ENCODE measurements at regions not wholly inside any gene's neighbourhood (a gene's known extent, or its start where the extent isn't known, plus 50 kb on each side); places are given as distances from the start of the nearest gene placed in this dataset.

- ChIA-PET RAD21 (ENCODE audit: low non-redundant PET in 1 of 2, low total read pairs in 2 of 2, uncharacterized antibody in 2 of 2, unreplicated experiment in 2 of 2) (no interaction called here), POLR2A (no interaction called here), CTCF (no interaction called here)
- no peak overlapping the region for H3K4me3 ChIP-seq (replicated peaks in 1 of 2; ENCODE audit: low read depth in 1 of 2, low read length in 2 of 2)
- no peak overlapping the region for H3K9ac ChIP-seq (ENCODE audit: low read length)
- no peak overlapping the region for H2AFZ ChIP-seq (ENCODE audit: low read depth, low read length, poor library complexity, severe bottlenecking)
- no peaks in the 10 kb centered on the region for H3K79me2 ChIP-seq (ENCODE audit: insufficient read depth, low read length)
- intact Hi-C loops (cut with micrococcal nuclease) = no loop called here
- no peaks in the 10 kb centered on the region for H3K27me3 ChIP-seq (ENCODE audit: insufficient read depth, low read length)
- BruUV-seq (replicated peaks) = no TSS peak
- ATAC-seq (no peak), DNase-seq (ENCODE audit: low read depth, low spot score) (no peak)
- TF ChIP-seq CBX3 (IDR thresholded peaks at IDR 0.05; ENCODE audit: low read depth) = no peak
- no peak for TF ChIP-seq ZFX (IDR thresholded peaks at IDR 0.05)
- TF ChIP-seq EZH2 (IDR thresholded peaks at IDR 0.05) = no peak
- TF ChIP-seq SIN3A (IDR thresholded peaks at IDR 0.05; ENCODE audit: low read depth) = no peak
- TF ChIP-seq ELF1 (IDR thresholded peaks at IDR 0.05; ENCODE audit: borderline replicate concordance, low read depth) = no peak
- TF ChIP-seq POLR2AphosphoS5 (IDR thresholded peaks at IDR 0.05; ENCODE audit: low read depth, low read length) = no peak
- TF ChIP-seq TCF7L2 (IDR thresholded peaks at IDR 0.05; ENCODE audit: borderline replicate concordance, extremely low read depth, insufficient read depth, insufficient read length) = no peak
- no peak for TF ChIP-seq YY1 (IDR thresholded peaks at IDR 0.05; ENCODE audit: extremely low read depth, insufficient replicate concordance, low read depth, low read length)
- TF ChIP-seq EGR1 (IDR thresholded peaks at IDR 0.05; ENCODE audit: low read depth) = no peak
- no peak for TF ChIP-seq FOSL1 (IDR thresholded peaks at IDR 0.05; ENCODE audit: low read depth)
- no peak for TF ChIP-seq CEBPB (IDR thresholded peaks at IDR 0.05; ENCODE audit: low read depth)
- no peaks in the 10 kb centered on the region for H3K9me2 ChIP-seq (ENCODE audit: insufficient read depth)
- no peaks in the 10 kb centered on the region for H3K36me3 ChIP-seq (ENCODE audit: control insufficient read depth in 1 of 2, insufficient read depth in 2 of 2, low read length in 2 of 2)
- H3K4me1 ChIP-seq (ENCODE audit: control insufficient read depth in 1 of 2, insufficient read depth in 2 of 2, low read length in 2 of 2) = no peaks in the 10 kb centered on the region
- H3K27ac ChIP-seq (ENCODE audit: low read depth, low read length) = no peak overlapping the region
- H3K9me3 ChIP-seq (ENCODE audit: control insufficient read depth in 1 of 2, insufficient read depth in 1 of 2, low read depth in 1 of 2, low read length in 2 of 2) = peaks cover 0 to 6% of the 10 kb centered on the region in 2 experiments; a peak in 1 of 4 replicates
- H3K4me2 ChIP-seq (ENCODE audit: low read length) = no peak overlapping the region
- no peaks in the 10 kb centered on the region for H4K20me1 ChIP-seq (ENCODE audit: insufficient read depth)
Observed at GRCh38 chr13:88541994-88542393, 870.8 kb downstream of the SLITRK5 start.

- Histone ChIP-seq H2AFZ (ENCODE audit: low read depth, low read length, poor library complexity, severe bottlenecking) (no peak overlapping the region), H3K27ac (ENCODE audit: low read depth, low read length) (no peak overlapping the region), H3K4me2 (ENCODE audit: low read length) (no peak overlapping the region), H3K79me2 (ENCODE audit: insufficient read depth, low read length) (no peaks in the 10 kb centered on the region), H3K4me1 (ENCODE audit: control insufficient read depth in 1 of 2, insufficient read depth in 2 of 2, low read length in 2 of 2) (no peaks in the 10 kb centered on the region), H3K9me3 (ENCODE audit: control insufficient read depth in 1 of 2, insufficient read depth in 1 of 2, low read depth in 1 of 2, low read length in 2 of 2) (peaks cover 0 to 6% of the 10 kb centered on the region in 2 experiments; a peak in 1 of 4 replicates), H3K36me3 (ENCODE audit: control insufficient read depth in 1 of 2, insufficient read depth in 2 of 2, low read length in 2 of 2) (no peaks in the 10 kb centered on the region), H4K20me1 (ENCODE audit: insufficient read depth) (no peaks in the 10 kb centered on the region), H3K9me2 (ENCODE audit: insufficient read depth) (no peaks in the 10 kb centered on the region), H3K4me3 (replicated peaks in 1 of 2; ENCODE audit: low read depth in 1 of 2, low read length in 2 of 2) (no peak overlapping the region), H3K27me3 (ENCODE audit: insufficient read depth, low read length) (no peaks in the 10 kb centered on the region), H3K9ac (ENCODE audit: low read length) (no peak overlapping the region)
- RAD21 ChIA-PET (ENCODE audit: low non-redundant PET in 1 of 2, low total read pairs in 2 of 2, uncharacterized antibody in 2 of 2, unreplicated experiment in 2 of 2) = no interaction called here
- intact Hi-C loops (cut with micrococcal nuclease) = no loop called here
- POLR2A ChIA-PET = no interaction called here
- CTCF ChIA-PET = no interaction called here
- no peak for ATAC-seq
- TF ChIP-seq SIN3A (IDR thresholded peaks at IDR 0.05; ENCODE audit: low read depth) (no peak), RAD21 (IDR thresholded peaks at IDR 0.05; ENCODE audit: low read depth) (no peak), ZFX (IDR thresholded peaks at IDR 0.05) (no peak)
- DNase-seq (ENCODE audit: low read depth, low spot score) = no peak
- BruUV-seq (replicated peaks) = no TSS peak
Observed at GRCh38 chr13:88544836-88545235, 873.7 kb downstream of the SLITRK5 start.

All from HCT116 (cell line).